ENCODE measurements at regions not wholly inside any gene's neighbourhood (a gene's known extent, or its start where the extent isn't known, plus 50 kb on each side); places are given as distances from the start of the nearest gene placed in this dataset.
"Not testable (repeated sequence)": the region's sequence is repeated elsewhere in the genome, so short reads cannot be mapped to it uniquely, and the experiment has no call there.

- DNase-seq: no peak
- ATAC-seq: no peak
- intact Hi-C loops (cut with DNase I): no loop called here
Measured at GRCh38 chr7:17103170-17103569, 195.3 kb upstream of the AHR start.

DNA sequence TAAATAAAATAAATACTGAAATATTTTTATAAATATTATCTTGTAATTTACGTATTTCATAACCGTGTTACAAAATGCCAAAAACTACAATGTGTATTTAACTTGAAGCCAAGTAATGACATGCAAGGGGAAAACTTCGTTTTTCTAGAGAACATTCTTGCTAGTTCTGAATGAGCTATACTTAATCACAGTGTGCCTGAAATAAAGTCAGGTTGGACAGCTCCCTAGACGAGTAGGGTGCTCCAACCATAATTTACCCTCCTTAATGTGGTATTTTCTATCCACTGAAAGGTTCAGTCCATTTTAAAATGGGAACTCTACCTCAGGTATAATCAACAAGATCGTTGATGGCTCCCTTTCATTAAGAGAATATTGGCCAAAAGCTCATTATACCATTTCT lies 194.5 kb upstream of the AHR start:
- DNase-seq (no peak), ATAC-seq (peak in 1 of 2 donors; percentile 61)
- intact Hi-C loops (cut with DNase I): no loop called here

DNA sequence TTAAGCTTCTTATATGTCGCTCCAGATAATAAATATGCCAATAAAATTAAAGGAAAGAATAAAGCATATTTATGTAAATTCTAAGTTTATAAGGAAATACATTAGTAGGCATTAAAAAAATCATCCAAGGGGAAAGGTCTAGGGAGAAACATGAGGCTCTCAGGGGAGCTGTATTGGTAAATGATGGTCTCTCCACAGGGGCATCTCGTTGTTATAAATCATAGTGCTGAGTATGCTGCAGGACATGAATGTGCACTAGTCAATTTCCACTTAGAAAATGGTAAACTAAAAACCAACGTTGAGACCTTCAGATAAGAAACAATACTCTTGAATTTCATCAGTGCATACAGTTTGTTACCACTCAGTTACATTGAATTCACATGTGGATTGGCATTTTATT lies 194.0 kb upstream of the AHR start:
- DNase-seq: no peak
- intact Hi-C loops (cut with DNase I): no loop called here
- ATAC-seq: no peak

DNA sequence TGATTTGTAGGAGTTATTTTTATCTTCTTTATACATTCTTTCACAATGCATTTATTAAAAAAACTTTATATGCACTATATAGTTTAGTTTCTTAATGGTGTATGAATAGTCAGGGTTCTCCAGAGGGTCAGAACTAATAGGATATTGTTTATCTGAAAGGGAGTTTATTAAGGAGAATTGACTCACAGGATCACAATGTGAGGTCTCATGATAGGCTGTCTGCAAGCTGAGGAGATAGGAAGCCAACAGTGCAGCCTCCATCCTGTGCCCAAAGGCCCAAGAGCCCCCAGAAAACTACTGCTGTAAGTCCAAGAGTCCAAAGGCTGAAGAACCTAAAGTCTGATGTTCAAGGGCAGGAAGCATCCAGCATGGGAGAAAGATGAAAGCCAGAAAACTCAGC lies 192.8 kb upstream of the AHR start:
- DNase-seq (no peak), ATAC-seq (no peak)
- intact Hi-C loops (cut with DNase I): no loop called here

- intact Hi-C loops (cut with DNase I): no loop called here
- no peak for ATAC-seq
- DNase-seq: no peak
Measured at GRCh38 chr7:17108049-17108584, 190.3 kb upstream of the AHR start.

GRCh38 chr7:17109020-17109419 lies 189.4 kb upstream of the AHR start:
- ATAC-seq (peak in 1 of 2 donors; percentile 24), DNase-seq (no peak)
- intact Hi-C loops (cut with DNase I): no loop called here

DNA sequence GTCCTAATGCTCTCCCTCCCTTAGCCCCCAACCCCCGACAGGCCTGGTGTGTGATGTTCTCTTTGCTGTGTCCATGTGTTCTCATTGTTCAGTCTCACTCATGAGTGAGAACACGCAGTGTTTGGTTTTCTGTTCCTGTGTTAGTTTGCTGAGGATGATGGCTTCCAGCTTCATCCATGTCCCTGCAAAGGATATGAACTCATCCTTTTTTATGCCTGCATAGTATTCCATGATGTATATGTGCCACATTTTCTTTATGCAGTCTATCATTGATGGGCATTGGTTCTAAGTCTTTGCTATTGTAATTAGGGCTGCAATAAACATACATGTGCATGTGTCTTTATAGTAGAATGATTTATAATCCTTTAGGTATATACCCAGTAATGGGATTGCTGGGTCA lies 184.7 kb upstream of the AHR start:
- DNase-seq; ATAC-seq; intact Hi-C loops (cut with DNase I): not testable (repeated sequence)

DNA sequence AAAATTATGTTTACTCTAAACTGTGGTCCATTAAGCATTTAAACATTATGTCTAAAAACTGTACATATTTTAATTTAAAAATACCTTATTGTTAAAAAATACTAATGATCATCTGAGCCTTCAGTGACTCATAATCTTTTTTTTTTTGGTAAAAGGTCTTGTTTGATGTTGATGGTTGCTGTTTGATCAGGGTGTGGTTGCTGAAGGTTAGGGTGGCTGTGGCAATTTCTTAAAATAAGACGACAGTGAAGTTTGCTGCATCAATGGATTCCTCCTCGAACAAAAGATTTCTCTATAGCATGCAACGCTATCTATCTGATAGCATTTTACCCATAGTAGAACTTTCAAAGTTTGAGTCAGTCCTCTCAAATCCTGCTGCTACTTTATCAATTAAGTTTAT lies 180.0 kb upstream of the AHR start:
- ATAC-seq: no peak
- intact Hi-C loops (cut with DNase I): no loop called here
- no peak for DNase-seq

DNA sequence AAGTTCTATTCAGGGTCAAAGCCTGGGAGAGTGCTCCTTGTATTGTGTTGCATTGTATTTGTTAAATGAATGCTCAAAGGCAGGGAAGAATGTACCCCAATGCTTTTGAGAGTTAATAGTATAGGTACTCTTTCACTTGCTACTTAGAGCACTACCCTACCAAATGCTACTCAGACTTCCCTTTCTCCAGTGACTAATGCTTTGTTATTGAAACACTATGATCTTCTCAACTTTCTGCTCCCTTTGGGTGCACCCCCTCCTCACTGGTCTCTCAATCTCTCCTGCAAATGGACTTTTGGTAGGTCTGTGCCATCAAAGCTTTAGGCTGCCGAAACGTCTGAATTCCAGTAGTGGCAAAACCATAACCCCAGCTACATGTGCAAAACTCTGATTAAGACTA lies 177.7 kb upstream of the AHR start:
- ATAC-seq (no peak), DNase-seq (no peak)
- intact Hi-C loops (cut with DNase I): no loop called here

DNA sequence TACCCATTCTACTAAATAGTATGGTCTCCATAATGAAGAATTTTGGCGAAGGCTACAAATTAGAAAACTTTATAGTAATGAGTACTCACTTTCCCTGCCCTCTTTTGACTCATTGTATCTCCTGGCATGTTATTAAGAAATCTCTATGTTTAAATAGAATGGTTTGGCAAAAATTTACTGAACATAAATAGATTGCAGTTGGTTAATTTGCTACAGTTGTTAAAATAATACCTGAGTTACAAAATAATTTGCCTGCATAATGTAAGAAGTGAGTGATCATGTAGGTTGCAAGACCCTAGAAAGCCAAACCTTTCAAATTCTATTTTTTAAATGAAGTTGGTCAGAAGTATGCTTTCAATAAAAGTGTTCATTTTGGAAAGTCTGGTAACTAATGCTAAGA lies 176.8 kb upstream of the AHR start:
- ATAC-seq (no peak), DNase-seq (no peak)
- intact Hi-C loops (cut with DNase I): no loop called here

GRCh38 chr7:17123020-17123419 lies 175.4 kb upstream of the AHR start:
- ATAC-seq (peak in 1 of 2 donors; percentile 57), DNase-seq (no peak)
- intact Hi-C loops (cut with DNase I): no loop called here

GRCh38 chr7:17126413-17127268 lies 171.8 kb upstream of the AHR start:
- DNase-seq (no peak), ATAC-seq (no peak)
- intact Hi-C loops (cut with DNase I): no loop called here

DNA sequence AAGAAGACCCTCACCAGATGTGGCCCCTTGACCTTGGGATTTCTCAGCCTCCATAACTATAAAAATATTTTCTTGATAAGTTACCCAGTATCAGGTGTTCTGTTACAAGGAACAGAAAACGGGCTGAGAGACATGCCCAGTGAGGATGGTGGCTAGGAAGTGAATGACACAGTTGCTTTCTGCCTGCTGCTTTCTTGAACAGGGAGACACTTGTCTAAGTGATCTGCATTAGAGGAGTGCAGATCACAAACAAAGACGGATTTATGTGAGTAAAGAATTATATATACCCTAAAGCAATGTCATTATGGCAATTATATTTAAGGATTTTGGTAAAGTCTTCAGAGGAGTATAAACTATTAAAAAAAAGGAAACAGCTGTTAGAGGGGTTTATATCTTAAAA lies 169.2 kb upstream of the AHR start:
- intact Hi-C loops (cut with DNase I): no loop called here
- DNase-seq (no peak), ATAC-seq (no peak)

- DNase-seq (no peak), ATAC-seq (peak; percentile 41 to 74)
- intact Hi-C loops (cut with DNase I): no loop called here
Measured at GRCh38 chr7:17130281-17131059, 168.0 kb upstream of the AHR start.

DNA sequence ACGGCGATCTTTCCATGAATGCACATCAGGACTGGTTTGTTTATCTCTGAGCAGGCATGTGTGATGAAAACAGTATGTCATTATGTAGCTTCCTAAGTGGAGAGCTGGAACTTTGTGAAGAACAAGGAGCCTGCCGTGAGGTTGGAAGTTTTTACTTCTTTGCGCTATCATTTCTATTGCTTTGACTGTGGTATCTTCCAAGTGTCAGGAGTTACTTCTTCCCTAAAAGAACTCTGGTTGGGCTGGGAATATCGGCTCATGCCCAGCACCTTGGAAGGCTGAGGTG lies 167.4 kb upstream of the AHR start:
- ATAC-seq (peak in 1 of 2 donors; percentile 41), DNase-seq (no peak)
- intact Hi-C loops (cut with DNase I): no loop called here

GRCh38 chr7:17131983-17132655 lies 166.3 kb upstream of the AHR start:
- no peak for DNase-seq
- intact Hi-C loops (cut with DNase I): no loop called here
- ATAC-seq: no peak

DNA sequence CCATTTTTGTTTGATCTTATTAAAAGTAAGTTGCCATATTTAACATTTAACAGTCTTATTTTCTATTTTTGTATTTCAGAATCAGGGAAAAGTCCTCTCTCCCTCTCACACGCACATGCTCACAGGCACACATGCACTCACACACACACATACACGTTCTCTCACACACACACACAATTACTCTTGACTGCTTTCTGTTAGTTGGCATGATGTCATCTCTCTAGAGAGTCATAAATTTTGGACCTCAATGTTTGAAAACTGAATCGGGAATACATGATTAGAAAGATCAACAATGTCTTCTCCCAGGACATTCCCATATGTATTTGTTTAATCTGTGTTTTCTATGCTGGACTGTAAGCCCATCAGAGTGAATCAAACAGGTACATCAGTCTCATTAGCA lies 165.7 kb upstream of the AHR start:
- no peak for ATAC-seq
- intact Hi-C loops (cut with DNase I): no loop called here
- no peak for DNase-seq

GRCh38 chr7:17133977-17134376 lies 164.5 kb upstream of the AHR start:
- DNase-seq (no peak), ATAC-seq (no peak)
- intact Hi-C loops (cut with DNase I): no loop called here

DNA sequence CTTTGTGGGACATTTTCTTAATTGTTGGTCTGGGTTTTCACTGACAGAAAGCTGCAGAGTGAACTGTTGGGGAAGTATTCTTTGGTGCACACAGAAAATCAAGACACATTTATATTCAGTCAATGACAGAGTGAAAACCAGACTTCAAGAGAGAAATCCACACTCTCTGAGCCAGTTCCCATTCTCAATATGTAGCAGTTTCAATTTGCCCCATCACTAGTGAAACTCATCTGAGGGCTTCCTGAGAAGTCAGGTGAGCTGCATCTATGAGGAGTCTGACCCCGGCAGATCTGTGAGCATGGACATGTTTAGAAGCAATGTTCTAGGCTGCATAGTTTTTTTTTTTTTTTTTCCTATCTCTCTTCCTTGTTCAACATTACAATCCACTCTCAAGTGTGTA lies 163.7 kb upstream of the AHR start:
- ATAC-seq (no peak), DNase-seq (no peak)
- intact Hi-C loops (cut with DNase I): no loop called here

- ATAC-seq (no peak), DNase-seq (no peak)
- intact Hi-C loops (cut with DNase I): no loop called here
Measured at GRCh38 chr7:17136126-17136525, 162.3 kb upstream of the AHR start.

Measured in left cardiac atrium (tissue), 4 donors.